ENCODE measurements at regions not wholly inside any gene's neighbourhood (a gene's known extent, or its start where the extent isn't known, plus 50 kb on each side); places are given as distances from the start of the nearest gene placed in this dataset.

DNA sequence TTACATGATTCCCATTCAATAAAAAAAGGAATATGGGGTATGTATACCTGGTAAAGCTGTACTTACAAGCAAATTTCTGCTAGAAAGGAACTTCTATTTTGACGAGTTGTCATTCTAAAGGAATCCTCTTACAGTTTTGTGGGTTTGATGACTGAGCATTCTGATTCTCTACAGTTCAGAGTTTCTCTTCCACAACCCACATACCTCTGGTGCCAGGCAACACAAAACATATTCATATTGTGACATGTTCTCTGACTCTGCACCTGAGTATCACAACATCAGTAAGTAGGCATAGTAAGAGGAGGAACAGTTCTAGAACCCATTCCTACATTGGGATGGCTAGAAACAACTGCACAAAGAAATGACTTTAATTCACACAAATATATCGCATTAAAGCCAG, 636.6 kb downstream of the MED13L start:
- TF ChIP-seq, protein P1, sequence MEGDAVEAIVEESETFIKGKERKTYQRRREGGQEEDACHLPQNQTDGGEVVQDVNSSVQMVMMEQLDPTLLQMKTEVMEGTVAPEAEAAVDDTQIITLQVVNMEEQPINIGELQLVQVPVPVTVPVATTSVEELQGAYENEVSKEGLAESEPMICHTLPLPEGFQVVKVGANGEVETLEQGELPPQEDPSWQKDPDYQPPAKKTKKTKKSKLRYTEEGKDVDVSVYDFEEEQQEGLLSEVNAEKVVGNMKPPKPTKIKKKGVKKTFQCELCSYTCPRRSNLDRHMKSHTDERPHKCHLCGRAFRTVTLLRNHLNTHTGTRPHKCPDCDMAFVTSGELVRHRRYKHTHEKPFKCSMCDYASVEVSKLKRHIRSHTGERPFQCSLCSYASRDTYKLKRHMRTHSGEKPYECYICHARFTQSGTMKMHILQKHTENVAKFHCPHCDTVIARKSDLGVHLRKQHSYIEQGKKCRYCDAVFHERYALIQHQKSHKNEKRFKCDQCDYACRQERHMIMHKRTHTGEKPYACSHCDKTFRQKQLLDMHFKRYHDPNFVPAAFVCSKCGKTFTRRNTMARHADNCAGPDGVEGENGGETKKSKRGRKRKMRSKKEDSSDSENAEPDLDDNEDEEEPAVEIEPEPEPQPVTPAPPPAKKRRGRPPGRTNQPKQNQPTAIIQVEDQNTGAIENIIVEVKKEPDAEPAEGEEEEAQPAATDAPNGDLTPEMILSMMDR (IDR thresholded peaks at IDR 0.05; ENCODE audit: low read depth, low read length): no peak
- H3K4me3 ChIP-seq (ENCODE audit: low read depth, low read length): no peak overlapping the region
- in situ Hi-C loops (cut with HindIII; ENCODE audit: low sequenced_read_pairs): no loop called here
- DNase-seq (ENCODE audit: low read depth, low spot score): peak; percentile 29

DNA sequence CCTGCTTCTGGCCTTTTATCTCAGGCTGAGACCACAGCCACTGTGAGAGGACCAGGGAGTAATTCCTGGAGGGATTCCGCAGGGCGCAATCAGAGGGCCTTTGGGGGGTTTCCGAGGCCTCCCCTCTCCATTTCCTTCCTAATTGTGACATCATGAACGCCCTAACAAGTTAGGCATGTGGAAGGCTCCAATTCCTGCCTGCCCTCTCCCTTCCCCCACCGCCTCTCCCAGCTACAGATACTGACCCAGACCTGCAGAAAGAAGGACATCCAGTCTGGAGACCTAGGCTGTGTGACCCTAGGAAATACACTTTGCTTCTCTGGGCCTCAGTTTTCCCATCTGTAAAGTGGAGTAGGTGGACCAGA, 637.9 kb downstream of the MED13L start:
- H3K4me3 ChIP-seq (ENCODE audit: low read depth, low read length): no peak overlapping the region
- TF ChIP-seq, protein P1 (IDR thresholded peaks at IDR 0.05; ENCODE audit: low read depth, low read length): no peak
- no peak for DNase-seq (ENCODE audit: low read depth, low spot score)
- in situ Hi-C loops (cut with HindIII; ENCODE audit: low sequenced_read_pairs): no loop called here

DNA sequence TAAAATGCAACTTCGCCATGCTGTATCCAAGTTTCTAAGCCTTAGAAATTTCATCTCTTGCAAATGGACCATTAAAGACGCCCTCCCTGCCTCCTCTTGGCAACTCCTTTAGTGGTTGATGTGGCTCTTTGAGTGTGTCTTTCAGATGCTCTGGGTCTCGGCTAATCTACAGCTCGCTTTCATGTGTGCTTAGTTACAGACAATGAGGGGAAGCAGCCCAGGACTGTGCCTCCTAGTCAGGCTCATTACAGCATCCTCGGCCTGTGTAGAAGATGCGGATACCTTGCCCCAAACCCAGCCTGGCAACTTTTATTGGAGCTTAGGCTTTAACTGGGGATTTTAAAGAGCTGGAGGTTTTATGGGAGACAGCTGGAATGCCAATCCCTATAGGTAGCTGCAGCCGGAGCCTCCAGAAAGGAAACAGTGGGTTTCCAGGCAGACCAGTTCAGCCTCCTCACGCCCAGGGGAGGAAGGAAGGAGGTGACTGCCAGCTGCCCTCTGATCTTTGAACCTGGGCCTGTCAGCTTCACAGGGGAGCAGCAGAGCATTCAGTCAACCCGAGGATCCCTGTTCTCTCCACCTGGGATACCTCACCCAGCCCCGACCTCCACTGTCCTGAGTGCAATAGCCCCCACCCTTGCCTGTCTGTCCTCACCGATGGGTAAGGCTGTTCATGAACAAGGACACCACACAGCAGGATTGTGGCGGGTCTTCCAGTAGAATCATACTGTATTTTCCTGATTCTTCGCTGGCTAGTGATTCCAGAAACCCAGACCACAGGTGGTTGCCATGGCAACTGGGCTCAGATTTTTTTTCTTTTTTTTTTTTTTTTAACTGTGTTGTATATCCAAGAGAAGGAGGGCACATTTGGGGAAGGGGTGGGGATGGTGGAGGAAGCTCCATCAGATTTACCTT, 638.5 kb downstream of the MED13L start:
- DNase-seq (ENCODE audit: low read depth, low spot score): no peak
- in situ Hi-C loops (cut with HindIII; ENCODE audit: low sequenced_read_pairs): no loop called here
- H3K4me3 ChIP-seq (ENCODE audit: low read depth, low read length): no peak overlapping the region
- TF ChIP-seq, protein P1 (IDR thresholded peaks at IDR 0.05; ENCODE audit: low read depth, low read length): no peak

DNA sequence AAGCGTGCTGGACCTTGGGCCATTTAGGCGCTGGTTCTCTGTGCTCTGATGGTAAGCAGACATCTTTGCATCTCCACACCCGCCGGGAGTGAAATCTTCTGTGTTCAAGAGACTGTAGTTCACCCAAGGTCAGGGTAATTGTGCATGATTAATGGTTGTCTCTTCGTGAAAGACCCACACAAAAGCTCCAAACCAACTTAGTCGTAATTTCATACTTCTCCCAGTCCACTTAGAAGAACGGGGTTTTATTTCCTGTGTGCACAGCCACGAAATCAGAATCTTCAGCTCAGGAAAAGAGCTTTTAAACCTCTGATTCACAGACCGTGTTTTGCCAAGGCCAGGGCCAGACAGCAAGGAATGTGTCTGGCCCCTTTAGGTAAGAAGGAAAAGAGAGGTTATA, 640.9 kb downstream of the MED13L start:
- in situ Hi-C loops (cut with HindIII; ENCODE audit: low sequenced_read_pairs): no loop called here
- no peak overlapping the region for H3K4me3 ChIP-seq (ENCODE audit: low read depth, low read length)
- TF ChIP-seq, protein P1 (IDR thresholded peaks at IDR 0.05; ENCODE audit: low read depth, low read length): no peak
- DNase-seq (ENCODE audit: low read depth, low spot score): peak; percentile 5

DNA sequence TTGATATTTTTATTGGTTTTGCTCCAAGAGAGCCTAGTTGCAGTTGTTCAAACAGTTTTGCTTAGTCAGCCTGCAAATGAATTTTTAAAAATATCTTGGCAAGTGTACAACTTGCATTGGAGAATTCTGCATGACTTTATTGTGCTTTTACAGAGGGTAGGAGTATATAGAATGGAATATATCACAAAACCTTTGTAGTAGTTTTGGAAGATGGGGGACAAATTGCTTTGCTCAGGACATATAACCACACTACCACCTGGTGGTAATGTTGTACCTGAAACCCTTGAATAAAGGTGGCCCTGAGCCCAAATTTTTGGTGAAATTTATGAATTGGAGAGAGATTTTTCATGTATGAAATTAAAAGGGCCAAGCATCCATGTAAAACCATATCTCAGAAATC, 645.2 kb downstream of the MED13L start:
- TF ChIP-seq, protein P1 (IDR thresholded peaks at IDR 0.05; ENCODE audit: low read depth, low read length): peak; percentile 17
- no peak overlapping the region for H3K4me3 ChIP-seq (ENCODE audit: low read depth, low read length)
- peak; percentile 15 for DNase-seq (ENCODE audit: low read depth, low spot score)
- in situ Hi-C loops (cut with HindIII; ENCODE audit: low sequenced_read_pairs): no loop called here

DNA sequence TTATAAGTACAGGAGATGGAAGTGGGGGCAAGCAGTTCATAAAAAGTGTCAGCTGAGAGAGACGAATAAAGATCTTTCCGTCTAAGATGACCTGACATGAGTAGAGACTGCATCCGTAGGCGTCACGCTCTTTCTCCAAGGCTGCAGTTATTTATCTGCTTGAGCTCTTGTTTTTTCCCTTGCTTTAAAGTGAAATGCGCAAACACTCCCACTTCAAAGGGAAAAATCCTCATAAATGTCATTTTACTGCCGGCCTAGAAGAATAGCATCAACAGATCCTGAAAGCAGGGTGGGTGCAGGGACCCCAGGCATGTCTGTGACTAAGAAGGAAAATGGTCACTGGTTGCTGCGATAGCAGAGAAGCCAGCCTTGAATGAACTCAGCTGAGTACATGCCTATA, 647.4 kb downstream of the MED13L start:
- DNase-seq (ENCODE audit: low read depth, low spot score): no peak
- H3K4me3 ChIP-seq (ENCODE audit: low read depth, low read length): no peak overlapping the region
- TF ChIP-seq, protein P1 (IDR thresholded peaks at IDR 0.05; ENCODE audit: low read depth, low read length): no peak
- in situ Hi-C loops (cut with HindIII; ENCODE audit: low sequenced_read_pairs): no loop called here

Data from astrocyte of the spinal cord (primary cell).